GM10248 (cell line): ENCODE measurements at regions not wholly inside any gene's neighbourhood (a gene's known extent, or its start where the extent isn't known, plus 50 kb on each side); places are given as distances from the start of the nearest gene placed in this dataset.

Source experiments
- CTCF ChIA-PET: fragments of 300-600 bp; sonication (Branson Sonifier 250); formaldehyde crosslinking; extraction: SDS; loops from one replicate; lab custom pipeline; 2021; ENCODE audit warnings: antibody characterized with exemption; lab: Yijun Ruan, JAX
- POLR2A ChIA-PET: fragments of 350-650 bp; sonication (Branson Sonifier 250); formaldehyde crosslinking; extraction: SDS; loops from one replicate; lab custom pipeline; 2020; ENCODE audit warnings: antibody characterized with exemption; lab: Yijun Ruan, JAX
- DNase-seq: peaks from one replicate; pipeline ENCODE4 v3.0.0; 2012; ENCODE audit errors: extremely low spot score
- TF ChIP-seq, protein P1 (sequence below): IDR thresholded peaks from 2 replicates; pipeline ENCODE4 v1.5.1; 2012; ENCODE audit warnings: mild to moderate bottlenecking, low read depth; ENCODE audit errors: extremely low read depth, missing control alignments, control extremely low read depth

DNA sequence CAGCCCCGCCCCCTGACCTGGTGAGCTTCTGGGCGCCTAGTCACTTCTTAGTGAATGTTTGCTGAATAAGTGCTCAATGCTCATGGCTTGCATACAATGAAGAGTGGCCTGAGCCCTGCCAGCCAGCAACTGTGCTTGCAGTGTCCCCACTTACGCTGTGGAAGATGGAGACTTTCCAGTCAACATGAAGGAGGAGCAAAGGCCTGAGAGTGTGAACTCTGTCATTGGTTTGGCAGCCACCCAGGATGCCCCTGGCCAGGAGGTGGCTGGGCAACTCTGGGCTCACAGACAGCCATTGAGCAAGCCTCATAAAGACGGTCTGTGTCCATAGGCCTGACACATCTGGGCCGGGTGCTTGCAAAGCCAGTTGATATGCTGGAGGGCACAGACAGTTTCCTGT is 72.1 kb upstream of the MAMLD1 start:
- TF ChIP-seq, protein P1, sequence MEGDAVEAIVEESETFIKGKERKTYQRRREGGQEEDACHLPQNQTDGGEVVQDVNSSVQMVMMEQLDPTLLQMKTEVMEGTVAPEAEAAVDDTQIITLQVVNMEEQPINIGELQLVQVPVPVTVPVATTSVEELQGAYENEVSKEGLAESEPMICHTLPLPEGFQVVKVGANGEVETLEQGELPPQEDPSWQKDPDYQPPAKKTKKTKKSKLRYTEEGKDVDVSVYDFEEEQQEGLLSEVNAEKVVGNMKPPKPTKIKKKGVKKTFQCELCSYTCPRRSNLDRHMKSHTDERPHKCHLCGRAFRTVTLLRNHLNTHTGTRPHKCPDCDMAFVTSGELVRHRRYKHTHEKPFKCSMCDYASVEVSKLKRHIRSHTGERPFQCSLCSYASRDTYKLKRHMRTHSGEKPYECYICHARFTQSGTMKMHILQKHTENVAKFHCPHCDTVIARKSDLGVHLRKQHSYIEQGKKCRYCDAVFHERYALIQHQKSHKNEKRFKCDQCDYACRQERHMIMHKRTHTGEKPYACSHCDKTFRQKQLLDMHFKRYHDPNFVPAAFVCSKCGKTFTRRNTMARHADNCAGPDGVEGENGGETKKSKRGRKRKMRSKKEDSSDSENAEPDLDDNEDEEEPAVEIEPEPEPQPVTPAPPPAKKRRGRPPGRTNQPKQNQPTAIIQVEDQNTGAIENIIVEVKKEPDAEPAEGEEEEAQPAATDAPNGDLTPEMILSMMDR = no peak
- CTCF ChIA-PET = no interaction called here
- DNase-seq = no peak
- POLR2A ChIA-PET = no interaction called here

DNA sequence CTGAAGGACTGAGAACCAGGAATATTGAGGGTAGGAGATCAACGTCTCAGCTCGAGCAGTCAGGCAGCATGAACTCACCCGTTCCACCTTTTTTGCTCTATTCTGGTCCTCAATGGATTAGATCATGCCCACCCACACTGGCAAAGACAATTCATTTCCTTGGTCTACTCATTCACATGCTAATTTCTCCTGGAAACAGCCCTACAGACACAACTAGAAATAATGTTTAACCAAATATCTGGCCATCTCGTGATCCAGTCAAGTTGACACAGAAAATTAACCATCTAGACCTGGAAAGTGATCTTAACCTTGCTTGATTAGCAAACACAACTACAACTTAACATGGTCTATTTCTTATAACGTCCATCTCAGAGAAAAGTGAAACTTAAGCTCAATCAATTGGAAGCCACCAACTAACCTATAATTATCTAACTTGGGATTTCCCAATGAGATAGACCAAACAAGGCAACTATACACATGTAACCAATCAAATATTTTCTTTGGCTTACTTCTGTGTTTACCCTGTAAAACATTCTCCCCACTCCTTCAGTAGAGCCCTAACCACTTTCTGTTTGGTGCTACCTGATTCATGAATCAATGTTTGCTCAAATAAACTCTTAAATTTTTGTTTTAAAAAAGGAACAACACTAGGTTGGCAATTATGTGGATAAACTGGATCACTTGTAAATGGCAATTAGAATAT is 69.7 kb upstream of the MAMLD1 start:
- POLR2A ChIA-PET = no interaction called here
- TF ChIP-seq, protein P1 = no peak
- CTCF ChIA-PET = no interaction called here
- no peak for DNase-seq

DNA sequence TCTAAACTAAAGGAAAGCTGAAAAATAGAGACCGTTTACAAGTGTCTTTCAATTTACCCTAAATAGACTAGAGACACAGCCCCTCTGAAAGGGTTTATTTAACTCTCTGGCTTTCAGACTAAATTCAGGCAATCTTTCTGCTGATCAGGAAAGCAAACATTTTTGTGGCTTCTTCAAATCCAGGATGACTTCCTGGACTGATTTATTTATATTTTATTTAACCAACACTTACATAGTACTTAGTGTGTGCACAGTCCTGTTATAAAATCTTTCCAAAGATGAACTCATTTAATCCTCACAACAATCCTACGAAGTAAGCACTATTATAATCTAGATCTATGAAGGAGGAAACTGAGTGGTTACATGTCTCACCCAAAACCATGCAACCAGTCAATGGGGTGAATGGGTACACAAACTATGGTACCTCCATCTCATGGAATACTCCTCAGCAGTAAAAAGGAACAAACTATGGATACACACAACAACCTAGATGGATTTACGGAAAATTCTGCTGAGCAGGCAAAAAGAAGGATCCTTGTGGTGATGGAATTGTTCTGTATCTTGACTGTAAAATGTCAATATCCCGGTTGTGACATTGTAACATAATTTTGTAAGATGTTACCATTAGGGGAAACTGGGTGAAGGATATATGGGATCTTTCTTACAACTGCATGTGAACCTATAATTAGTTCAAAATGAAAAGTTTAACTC is 64.1 kb upstream of the MAMLD1 start:
- CTCF ChIA-PET = no interaction called here
- DNase-seq = no peak
- POLR2A ChIA-PET = no interaction called here
- TF ChIP-seq, protein P1 = no peak

DNA sequence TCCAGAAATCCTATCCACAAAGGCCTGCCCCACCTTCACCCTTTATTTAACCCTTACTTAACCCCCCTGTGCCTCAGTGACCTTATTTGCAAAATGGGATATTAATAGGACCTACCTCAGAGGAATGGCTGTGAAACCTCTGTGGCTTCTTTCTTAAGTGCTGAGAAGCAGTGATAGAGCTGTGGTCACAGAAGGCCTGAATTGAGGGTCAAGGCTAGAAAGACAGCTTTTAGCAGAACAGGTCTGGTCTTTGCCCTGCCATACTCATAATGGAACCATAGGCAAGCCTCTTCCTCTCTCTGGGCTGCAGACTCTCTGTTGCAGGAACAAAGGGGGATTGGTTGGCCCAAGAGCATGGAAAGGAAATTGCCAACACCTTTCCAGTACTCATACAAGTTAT is 63.5 kb upstream of the MAMLD1 start:
- POLR2A ChIA-PET = no interaction called here
- TF ChIP-seq, protein P1 = no peak
- CTCF ChIA-PET = no interaction called here
- DNase-seq = no peak

DNA sequence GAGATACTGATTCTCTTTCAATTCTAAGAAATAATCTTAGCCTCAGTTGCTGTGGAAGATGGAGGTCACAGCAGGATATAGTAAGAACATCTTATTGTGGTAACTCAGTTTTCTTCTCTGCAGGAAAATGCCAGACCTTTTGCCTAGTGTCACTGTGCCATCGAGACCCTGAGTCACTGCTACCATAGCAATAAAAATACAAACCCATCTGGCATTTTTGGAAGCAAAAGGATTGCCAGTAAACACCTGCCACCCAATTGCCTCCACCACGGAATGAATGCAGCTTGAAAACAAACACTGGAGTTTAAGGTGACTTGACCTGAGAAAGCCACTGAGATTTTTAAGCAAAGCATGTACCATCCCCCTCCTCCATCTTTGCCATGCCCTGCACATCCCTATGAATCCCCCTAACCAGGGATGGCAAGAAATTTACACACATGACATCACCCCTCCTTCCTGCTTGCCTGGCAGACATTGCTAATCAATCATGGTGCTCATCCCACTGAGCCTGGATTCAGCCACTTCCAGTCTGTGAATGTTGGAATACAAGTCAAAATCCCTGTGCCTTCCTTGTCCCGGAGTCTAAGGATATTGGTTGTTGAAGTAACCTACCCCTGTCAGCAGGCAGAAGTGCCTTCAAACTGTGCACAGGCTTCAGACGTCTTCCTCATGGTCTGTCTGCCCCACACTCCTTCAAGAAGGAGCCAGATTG is 59.6 kb upstream of the MAMLD1 start:
- ChIA-PET POLR2A (no interaction called here), CTCF (no interaction called here)
- DNase-seq = no peak
- TF ChIP-seq, protein P1 = no peak

DNA sequence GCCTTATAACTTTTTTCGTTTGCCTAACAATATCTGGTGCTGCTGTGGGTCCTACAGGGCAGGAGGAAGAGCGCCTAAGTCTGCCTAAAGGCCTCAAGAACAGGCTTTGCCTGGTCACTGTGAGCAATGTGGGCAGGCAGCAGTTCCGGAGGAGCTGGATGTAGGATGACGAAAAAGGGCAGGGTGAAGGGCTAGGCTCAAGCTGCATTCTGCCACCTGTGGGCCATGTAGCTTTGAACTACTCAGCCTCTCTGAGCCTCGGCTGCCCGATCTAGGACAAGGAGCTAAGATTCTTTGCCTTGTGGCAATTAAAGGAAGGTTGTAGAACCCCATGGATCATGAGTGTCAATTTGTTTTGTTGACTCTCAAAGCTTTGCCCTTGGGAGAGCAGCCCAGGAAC is 57.1 kb upstream of the MAMLD1 start:
- CTCF ChIA-PET = no interaction called here
- POLR2A ChIA-PET = no interaction called here
- DNase-seq = no peak
- TF ChIP-seq, protein P1 = no peak
